ENCODE measurements at regions not wholly inside any gene's neighbourhood (a gene's known extent, or its start where the extent isn't known, plus 50 kb on each side); places are given as distances from the start of the nearest gene placed in this dataset.

- H3K27me3 ChIP-seq = no peaks in the 10 kb centered on the region
- no peak overlapping the region for H3K4me3 ChIP-seq
- TF ChIP-seq, protein P1, sequence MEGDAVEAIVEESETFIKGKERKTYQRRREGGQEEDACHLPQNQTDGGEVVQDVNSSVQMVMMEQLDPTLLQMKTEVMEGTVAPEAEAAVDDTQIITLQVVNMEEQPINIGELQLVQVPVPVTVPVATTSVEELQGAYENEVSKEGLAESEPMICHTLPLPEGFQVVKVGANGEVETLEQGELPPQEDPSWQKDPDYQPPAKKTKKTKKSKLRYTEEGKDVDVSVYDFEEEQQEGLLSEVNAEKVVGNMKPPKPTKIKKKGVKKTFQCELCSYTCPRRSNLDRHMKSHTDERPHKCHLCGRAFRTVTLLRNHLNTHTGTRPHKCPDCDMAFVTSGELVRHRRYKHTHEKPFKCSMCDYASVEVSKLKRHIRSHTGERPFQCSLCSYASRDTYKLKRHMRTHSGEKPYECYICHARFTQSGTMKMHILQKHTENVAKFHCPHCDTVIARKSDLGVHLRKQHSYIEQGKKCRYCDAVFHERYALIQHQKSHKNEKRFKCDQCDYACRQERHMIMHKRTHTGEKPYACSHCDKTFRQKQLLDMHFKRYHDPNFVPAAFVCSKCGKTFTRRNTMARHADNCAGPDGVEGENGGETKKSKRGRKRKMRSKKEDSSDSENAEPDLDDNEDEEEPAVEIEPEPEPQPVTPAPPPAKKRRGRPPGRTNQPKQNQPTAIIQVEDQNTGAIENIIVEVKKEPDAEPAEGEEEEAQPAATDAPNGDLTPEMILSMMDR (IDR thresholded peaks at IDR 0.05) = no peak
- TF ChIP-seq POLR2A (IDR thresholded peaks at IDR 0.05) (no peak), POLR2AphosphoS5 (IDR thresholded peaks at IDR 0.05) (no peak), EP300 (IDR thresholded peaks at IDR 0.05; ENCODE audit: low read depth) (no peak)
- in situ Hi-C loops (cut with MboI; ENCODE audit: low pct_ligation_motif_present in 1 of 4, low pct_unique_long_range_greater_than_20kb in 1 of 4, low sequenced_read_pairs in 3 of 4) (no loop called here), intact Hi-C loops (cut with DNase I; ENCODE audit: low total_unique reads) (no loop called here)
- no peak for DNase-seq
- WGBS, 2 donors (ENCODE audit: low coverage in 1 of 2) = 96 to 100% methylated on average over 1 of the region's 1 CpG
- H3K36me3 ChIP-seq = no peaks in the 10 kb centered on the region
- H3K27ac ChIP-seq = no peak overlapping the region
- no peaks in the 10 kb centered on the region for H3K4me1 ChIP-seq
- H3K9me3 ChIP-seq = no peaks in the 10 kb centered on the region
Observed at GRCh38 chr10:88211230-88211629, 347.8 kb downstream of the PTEN start.

DNA sequence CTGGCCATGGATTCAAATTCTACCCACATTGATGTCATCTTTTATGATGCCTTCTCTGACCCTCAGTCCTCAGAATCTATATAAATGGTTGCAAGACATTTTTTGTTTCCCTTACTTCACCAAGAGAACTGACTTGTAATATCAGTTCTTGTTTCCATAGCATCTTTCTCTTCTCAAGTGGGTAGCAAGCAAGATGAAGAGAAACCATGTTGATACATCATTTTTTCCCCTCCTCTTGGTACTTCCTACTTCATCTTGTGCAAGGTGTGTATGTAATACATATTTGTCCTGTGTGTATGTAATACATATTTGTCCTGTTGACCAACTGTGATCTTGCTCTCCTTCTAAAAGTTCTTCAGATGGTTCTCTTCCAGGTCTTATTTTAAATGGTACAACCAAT is 348.6 kb downstream of the PTEN start:
- no peaks in the 10 kb centered on the region for H3K27me3 ChIP-seq
- no peak for DNase-seq
- no peaks in the 10 kb centered on the region for H3K36me3 ChIP-seq
- no peak overlapping the region for H3K4me3 ChIP-seq
- intact Hi-C loops (cut with DNase I; ENCODE audit: low total_unique reads) (no loop called here), in situ Hi-C loops (cut with MboI; ENCODE audit: low pct_ligation_motif_present in 1 of 4, low pct_unique_long_range_greater_than_20kb in 1 of 4, low sequenced_read_pairs in 3 of 4) (no loop called here)
- no peaks in the 10 kb centered on the region for H3K9me3 ChIP-seq
- H3K27ac ChIP-seq = no peak overlapping the region
- TF ChIP-seq POLR2A (IDR thresholded peaks at IDR 0.05) = no peak
- TF ChIP-seq, protein P1 (IDR thresholded peaks at IDR 0.05) = no peak
- no peak for TF ChIP-seq EP300 (IDR thresholded peaks at IDR 0.05; ENCODE audit: low read depth)
- no peak for TF ChIP-seq POLR2AphosphoS5 (IDR thresholded peaks at IDR 0.05)
- no peaks in the 10 kb centered on the region for H3K4me1 ChIP-seq

DNA sequence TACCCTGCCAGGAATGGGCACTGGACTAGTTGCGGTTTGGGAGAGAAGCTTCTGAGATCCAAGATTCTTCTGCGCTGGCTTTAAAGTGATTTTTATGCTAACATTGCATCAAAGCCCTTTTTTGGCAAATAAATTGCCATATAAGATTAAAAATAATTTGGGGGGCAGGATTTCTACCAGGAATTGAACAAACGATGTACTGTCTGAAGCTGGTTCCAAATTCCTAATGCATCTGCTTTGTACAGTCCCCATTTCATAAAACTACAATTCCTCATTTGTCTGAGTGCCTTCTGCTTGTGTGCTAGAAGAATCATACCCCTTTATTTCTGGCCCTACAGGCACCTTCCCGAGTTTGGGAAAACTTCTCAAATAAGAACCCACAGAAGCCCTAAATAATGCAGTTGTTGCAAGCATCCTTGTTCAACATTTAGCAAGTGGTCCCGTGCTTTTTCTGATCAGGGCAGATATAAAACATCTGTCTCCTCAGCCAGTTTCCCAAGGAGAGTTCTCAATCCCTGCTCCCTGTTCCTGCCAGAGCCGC is 349.7 kb downstream of the PTEN start:
- H3K4me1 ChIP-seq = no peaks in the 10 kb centered on the region
- H3K27me3 ChIP-seq = no peaks in the 10 kb centered on the region
- H3K9me3 ChIP-seq = no peaks in the 10 kb centered on the region
- no peaks in the 10 kb centered on the region for H3K36me3 ChIP-seq
- no peak for DNase-seq
- 85 to 98% methylated on average over 5 to 6 of the region's 6 CpGs for WGBS, 2 donors (ENCODE audit: low coverage in 1 of 2)
- no peak overlapping the region for H3K4me3 ChIP-seq
- no peak overlapping the region for H3K27ac ChIP-seq
- intact Hi-C loops (cut with DNase I; ENCODE audit: low total_unique reads) (no loop called here), in situ Hi-C loops (cut with MboI; ENCODE audit: low pct_ligation_motif_present in 1 of 4, low pct_unique_long_range_greater_than_20kb in 1 of 4, low sequenced_read_pairs in 3 of 4) (no loop called here)
- TF ChIP-seq POLR2AphosphoS5 (IDR thresholded peaks at IDR 0.05) (no peak), POLR2A (IDR thresholded peaks at IDR 0.05) (no peak), EP300 (IDR thresholded peaks at IDR 0.05; ENCODE audit: low read depth) (no peak)
- TF ChIP-seq, protein P1 (IDR thresholded peaks at IDR 0.05) = no peak

DNA sequence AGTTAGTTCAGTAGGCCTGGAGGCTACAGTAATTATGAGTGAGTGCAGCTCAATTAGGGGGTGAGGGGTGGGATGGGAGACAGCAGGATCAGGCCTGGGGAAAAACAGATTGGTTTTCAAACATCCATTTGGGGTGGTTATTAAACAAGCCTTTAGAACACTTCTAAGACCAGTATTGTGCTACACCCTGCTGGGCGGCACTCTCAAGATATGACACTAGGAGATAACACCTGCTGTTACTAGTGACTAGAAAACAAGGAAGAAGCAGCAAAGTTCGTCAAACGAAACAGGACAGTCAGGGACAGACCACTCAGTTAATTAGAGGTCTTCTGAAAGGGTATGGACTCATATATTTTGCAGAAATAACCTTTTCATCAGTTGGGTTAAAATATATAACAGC is 353.6 kb downstream of the PTEN start:
- in situ Hi-C loops (cut with MboI; ENCODE audit: low pct_ligation_motif_present in 1 of 4, low pct_unique_long_range_greater_than_20kb in 1 of 4, low sequenced_read_pairs in 3 of 4) = no loop called here
- DNase-seq = peak; percentile 49
- Histone ChIP-seq H3K36me3 (no peaks in the 10 kb centered on the region), H3K4me3 (no peak overlapping the region), H3K9me3 (no peaks in the 10 kb centered on the region), H3K4me1 (no peaks in the 10 kb centered on the region), H3K27ac (no peak overlapping the region), H3K27me3 (no peaks in the 10 kb centered on the region)
- 54 to 82% methylated on average over 2 to 3 of the region's 3 CpGs for WGBS, 2 donors (ENCODE audit: low coverage in 1 of 2)
- TF ChIP-seq, protein P1 (IDR thresholded peaks at IDR 0.05) = peak in 1 of 5 experiments; percentile 7
- TF ChIP-seq POLR2A (IDR thresholded peaks at IDR 0.05) = no peak
- intact Hi-C loops (cut with DNase I; ENCODE audit: low total_unique reads) = no loop called here

Measured in transverse colon (tissue), 4 donors.